ENCODE measurements at regions not wholly inside any gene's neighbourhood (a gene's known extent, or its start where the extent isn't known, plus 50 kb on each side); places are given as distances from the start of the nearest gene placed in this dataset.
"Not testable (repeated sequence)": the region's sequence is repeated elsewhere in the genome, so short reads cannot be mapped to it uniquely, and the experiment has no call there.

- DNase-seq = no peak
These were observed 391.0 kb downstream of the CHSY3 start for GRCh38 chr5:130295235-130295634.

- DNase-seq = not testable (repeated sequence)
These were observed 390.5 kb downstream of the CHSY3 start for GRCh38 chr5:130294798-130295197.

GRCh38 chr5:130290219-130290618 lies 386.0 kb downstream of the CHSY3 start:
- no peak for DNase-seq

DNA sequence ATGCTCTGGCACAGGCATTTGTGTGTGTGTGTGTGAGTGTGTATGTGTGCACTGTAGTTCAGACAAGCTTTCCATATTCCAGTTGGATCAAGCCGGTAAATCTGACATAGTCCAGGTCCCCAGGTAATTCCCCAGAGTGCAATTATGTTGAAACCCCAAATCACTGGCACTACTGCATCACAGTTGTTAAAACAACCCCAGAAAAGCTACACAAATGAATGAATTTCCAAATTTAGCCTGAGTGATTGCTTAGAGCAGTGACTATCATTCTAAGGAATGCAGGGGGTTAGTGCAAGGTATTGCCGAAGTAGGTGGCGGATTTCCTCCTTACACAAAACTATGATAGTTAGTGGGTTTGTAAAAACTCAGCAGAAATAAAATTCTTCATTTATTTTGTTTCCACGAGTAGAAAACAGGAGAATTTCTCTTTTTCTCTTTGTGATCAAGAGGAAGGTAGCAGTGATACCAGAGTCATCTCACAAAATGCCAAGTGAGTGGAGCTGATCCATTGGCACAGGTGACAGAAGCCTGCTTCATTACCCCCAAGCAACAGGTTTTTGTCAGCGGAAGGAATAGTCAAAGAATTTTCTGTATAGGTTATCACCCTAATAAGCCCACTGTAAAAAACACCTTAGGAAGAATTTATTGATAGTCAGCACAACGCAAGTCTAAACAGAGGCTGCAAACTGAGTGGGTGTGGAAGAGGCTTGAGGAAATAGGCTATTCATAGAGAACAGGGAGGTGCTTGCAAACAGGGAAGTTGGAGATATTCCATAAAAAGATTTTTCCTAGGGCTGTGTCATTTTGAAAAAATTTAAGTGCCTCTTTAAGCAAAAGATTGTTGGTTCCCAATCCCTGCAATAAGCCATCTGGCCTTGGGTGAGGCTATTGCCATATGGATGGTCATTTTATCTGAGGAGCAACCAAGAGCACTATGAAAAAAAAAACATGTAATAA lies 385.1 kb downstream of the CHSY3 start:
- DNase-seq = no peak

GRCh38 chr5:130287438-130287837 lies 383.2 kb downstream of the CHSY3 start:
- no peak for DNase-seq

DNA sequence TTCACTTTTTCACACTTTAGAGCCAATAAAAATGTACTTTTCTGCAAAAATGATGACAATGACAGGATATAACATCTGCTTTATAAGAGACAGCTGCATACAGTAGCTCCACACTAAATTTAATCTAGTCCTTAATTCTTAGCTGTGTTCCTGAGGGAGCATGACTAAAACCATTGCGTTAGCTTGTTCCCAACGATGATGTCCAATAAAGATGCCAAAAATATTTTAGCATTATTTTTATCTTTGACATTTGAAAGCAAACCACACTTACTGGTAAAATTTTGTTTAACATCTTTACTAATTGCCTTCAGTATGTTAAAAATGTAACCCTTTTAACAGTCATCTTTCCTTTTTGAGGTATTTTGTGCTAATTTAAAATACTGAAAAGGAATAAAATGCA lies 382.7 kb downstream of the CHSY3 start:
- no peak for DNase-seq

DNA sequence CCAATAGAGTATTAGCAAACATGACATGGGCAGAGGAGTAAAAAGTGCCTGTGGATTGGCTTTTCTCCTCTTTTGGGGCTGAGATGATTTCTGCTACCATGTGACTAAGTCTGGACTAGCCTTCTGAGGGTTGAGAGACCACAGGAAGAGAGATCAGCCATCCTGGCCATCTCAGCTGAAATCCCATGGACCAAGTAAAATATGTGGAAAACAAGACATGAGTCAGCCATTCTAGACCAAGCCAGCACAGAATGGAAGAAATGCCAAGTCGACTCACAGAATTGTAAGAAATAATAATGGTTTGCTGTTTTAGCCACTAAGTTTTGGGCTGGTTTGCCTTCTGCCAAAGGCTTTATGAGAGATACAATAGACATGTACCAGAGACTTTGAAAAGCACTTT lies 377.8 kb downstream of the CHSY3 start:
- no peak for DNase-seq

DNA sequence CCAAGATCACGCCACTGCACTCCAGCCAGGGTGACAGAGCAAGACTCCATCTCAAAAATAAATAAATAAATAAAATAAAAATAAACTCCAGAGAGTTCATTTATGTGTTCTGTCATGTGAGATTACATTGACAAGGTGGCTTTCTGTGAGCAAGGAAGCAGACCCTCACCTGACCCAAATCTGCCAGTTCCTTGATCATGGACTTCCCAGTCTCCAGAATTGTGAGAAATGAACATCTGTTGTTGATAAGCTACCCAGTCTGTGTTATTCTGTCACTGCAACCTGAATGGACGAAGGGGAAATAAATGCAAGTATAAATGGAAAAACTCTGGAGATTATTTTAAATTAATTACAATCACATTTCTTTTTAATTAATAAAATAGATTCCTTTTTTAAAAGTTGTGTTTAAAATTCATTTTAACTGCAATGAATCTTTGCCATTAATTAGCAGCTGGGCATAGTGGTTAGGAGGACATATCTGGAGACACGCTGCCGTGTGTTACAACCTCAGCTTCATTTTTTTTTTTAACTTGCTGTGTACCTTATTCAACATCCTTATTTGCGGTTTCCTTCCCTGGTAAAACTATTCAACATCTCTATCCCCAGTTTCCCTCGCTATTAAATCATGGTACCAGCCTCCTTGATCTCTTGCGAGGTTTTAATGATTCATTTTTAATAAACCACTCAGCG lies 376.4 kb downstream of the CHSY3 start:
- DNase-seq = no peak

GRCh38 chr5:130279386-130279785 lies 375.1 kb downstream of the CHSY3 start:
- no peak for DNase-seq

- no peak for DNase-seq
These were observed 373.9 kb downstream of the CHSY3 start for GRCh38 chr5:130278136-130278535.

DNA sequence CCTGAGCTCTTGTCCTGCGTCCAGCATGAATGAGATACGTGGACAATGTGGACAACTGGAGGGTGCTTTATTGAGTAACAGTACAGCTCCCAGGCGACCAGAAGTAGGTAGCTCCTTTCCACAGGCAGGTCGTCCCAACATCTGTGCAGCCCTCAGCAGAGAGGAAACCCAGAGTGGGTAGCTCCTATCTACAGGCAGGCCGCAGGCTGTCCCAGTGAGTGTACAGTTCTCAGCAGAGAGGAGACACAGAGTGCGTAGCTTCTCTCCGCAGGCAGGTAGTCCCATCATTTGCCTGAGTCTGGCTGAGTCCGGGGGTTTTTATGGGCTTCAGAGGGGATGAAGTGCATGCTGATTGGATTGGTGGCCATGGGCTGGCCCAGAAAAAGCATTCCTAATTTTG lies 373.3 kb downstream of the CHSY3 start:
- no peak for DNase-seq

- DNase-seq = no peak
These were observed 372.7 kb downstream of the CHSY3 start for GRCh38 chr5:130277002-130277401.

DNA sequence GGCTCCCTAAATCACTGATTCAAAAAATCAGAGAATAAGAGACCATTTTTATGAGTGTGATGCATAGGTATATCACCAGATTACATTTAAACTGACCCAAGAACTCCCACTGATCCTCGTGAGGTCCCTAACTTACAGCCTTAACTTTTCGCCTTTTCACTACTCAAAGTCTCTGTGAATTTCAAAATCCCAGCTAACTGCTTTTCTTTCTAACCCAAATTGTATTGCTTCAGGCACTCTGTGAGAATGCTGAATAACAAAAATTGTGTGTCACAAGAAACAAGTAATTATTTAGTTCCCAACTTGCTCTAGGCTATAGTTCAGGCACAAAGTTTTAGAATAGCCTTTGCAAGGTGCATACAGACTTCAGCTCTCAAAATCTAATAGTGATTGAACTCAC lies 368.6 kb downstream of the CHSY3 start:
- DNase-seq = no peak

DNA sequence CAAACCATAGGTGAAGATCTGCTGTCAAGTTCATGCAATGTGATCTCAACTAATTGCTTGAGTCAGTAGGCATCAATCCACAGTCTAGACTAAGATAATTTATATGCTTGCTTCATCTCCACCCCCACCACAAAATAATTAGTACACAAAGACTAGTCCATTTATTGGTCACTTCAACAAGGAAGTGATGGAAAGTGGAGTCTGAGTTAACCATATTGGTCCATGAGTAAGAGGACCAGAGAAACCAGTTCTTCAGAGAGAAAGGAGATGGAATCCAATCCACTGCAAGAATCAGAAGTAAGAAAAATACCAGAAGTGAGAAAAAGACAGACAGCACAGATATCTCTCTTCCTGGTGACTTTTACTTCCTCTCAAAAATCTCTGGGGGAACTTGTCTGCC lies 366.5 kb downstream of the CHSY3 start:
- DNase-seq = no peak

DNA sequence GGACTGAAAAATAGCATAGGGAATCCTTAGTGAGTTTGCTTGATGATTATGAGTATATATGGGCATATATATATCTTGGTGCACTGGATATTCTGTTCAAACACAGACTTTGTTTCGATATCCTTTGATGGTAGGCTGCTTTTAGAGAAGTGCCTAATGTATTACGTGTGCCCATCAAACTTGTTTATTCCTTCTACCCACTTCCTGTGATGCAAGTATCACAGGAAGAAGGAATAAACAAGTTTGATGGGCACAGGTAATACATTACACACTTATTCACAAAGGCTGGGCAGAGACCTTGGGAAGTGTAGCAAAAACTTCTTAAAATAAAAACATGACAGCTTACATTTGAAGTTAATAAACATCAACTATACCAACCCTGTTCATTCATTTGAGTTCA lies 364.2 kb downstream of the CHSY3 start:
- DNase-seq = no peak

GRCh38 chr5:130267926-130268325 lies 363.7 kb downstream of the CHSY3 start:
- DNase-seq = no peak

DNA sequence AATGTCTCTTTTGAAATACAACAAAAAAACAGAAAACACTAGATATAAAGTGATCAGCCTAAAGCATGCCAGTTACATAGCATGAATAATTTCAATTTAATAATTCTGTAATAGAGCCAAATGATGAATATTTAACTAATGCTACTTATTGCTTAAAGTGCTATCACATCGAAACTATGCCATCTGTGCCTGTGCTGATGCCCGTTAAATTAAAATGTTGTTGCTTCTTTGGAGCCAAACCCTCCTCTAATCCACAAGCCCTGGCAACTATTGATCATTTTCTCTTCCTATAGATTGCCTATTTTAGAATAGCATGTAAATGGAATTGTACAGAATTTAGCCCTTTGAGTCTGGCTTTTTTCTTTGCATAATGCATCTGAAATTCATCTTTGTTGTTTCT lies 356.2 kb downstream of the CHSY3 start:
- DNase-seq = no peak

DNA sequence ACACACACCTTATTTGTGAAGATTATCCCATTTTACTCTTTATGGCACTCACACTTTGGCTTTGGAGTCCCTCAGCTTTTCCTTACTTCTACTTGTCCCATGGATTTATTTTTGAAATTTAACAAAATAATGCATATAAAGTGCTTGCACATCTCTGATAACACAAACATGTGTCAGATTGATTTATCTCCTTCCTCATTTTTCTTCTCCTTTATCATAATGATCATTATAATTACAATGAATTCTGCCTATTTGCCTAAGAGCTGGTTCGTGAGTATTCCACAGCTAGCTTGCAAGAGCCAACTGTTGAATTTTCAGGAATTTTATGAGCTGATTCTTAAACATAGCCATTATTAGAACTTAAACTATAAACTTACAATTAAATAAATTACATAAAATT lies 347.7 kb downstream of the CHSY3 start:
- DNase-seq = no peak

DNA sequence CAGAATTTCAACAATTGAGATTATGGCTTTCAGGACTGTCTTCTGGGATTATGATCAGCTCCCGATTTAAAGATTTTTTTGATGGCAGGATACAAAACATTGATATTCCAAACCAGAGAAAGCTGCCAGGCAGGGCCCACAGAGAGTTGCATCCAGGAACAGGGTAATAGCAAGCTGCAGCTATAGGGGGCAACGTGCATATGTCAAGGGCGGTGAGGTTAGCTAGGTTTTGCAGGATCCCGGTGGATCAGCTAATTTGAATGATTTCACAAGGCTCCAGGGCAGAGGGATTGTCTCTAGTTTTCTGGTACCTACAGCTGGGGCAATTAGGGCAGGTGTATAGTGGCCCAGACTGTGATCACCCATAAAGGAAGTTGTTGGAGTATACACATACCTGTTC lies 339.4 kb downstream of the CHSY3 start:
- no peak for DNase-seq

DNA sequence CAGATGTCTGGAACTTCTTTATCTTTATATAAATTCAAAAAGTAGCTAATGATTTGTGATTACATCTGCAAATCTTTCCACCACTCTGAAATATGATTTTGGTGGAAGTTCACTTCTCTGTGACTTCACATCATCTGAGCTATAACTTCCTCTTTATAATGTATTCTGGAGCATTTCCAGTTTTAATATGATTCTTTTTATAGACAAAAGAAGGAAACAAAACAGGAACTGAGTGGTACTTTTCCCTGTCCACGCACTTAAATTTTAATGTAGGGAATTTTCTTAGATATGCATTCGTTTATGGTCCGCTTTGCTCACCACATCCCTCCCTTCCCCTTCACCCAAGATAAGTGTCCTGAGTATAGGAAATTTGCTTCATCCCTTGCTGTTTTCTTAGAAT lies 333.5 kb downstream of the CHSY3 start:
- no peak for DNase-seq
